A549 (cell line): ENCODE measurements at regions not wholly inside any gene's neighbourhood (a gene's known extent, or its start where the extent isn't known, plus 50 kb on each side); places are given as distances from the start of the nearest gene placed in this dataset.

Experiments used
- CTCF ChIP-seq: fragments of >200 bp; sonication (Bioruptor Twin); formaldehyde crosslinking; IDR thresholded peaks from 3 replicates; pipeline ENCODE4 v1.5.1; 2016
- ELK1 ChIP-seq: fragments of 150-350 bp; IDR thresholded peaks from 2 replicates; pipeline ENCODE4 v1.6.1; 2014; ENCODE audit warnings: low read depth, mild to moderate bottlenecking, low read length
- EP300 ChIP-seq, 2 experiments: fragments of >200 bp; sonication (Bioruptor Twin); formaldehyde crosslinking; IDR thresholded peaks; 2 replicates in 1 of 2; 3 replicates in 1 of 2; pipeline ENCODE4 v1.6.1; 2016 to 2017
- GATA3 ChIP-seq: IDR thresholded peaks from 2 replicates; pipeline ENCODE4 v1.6.1; 2012; ENCODE audit warnings: borderline replicate concordance
- JUNB ChIP-seq: fragments of >200 bp; sonication (Bioruptor Twin); formaldehyde crosslinking; IDR thresholded peaks from 2 replicates; pipeline ENCODE4 v1.6.1; 2016
- KDM1A ChIP-seq: fragments of 200-600 bp; sonication (generic); IDR thresholded peaks from 2 replicates; pipeline ENCODE4 v1.6.1; 2016; ENCODE audit warnings: low read depth, mild to moderate bottlenecking
- POLR2A ChIP-seq: IDR thresholded peaks from 2 replicates; pipeline ENCODE4 v1.6.1; 2012; ENCODE audit warnings: mild to moderate bottlenecking, low read length
- REST ChIP-seq: fragments of 200-600 bp; sonication (generic); IDR thresholded peaks from 2 replicates; pipeline ENCODE4 v1.6.1; 2016; ENCODE audit warnings: antibody characterized with exemption, mild to moderate bottlenecking, moderate library complexity

- TF ChIP-seq KDM1A (no peak), CTCF (no peak), ELK1 (no peak), POLR2A (no peak), JUNB (no peak), REST (no peak), EP300 (IDR thresholded peaks at IDR 0.05) (no peak), GATA3 (no peak)
These were observed 233.5 kb upstream of the GAS1 start for GRCh38 chr9:87180841-87181240.
